HCT116 (cell line): ENCODE measurements at regions not wholly inside any gene's neighbourhood (a gene's known extent, or its start where the extent isn't known, plus 50 kb on each side); places are given as distances from the start of the nearest gene placed in this dataset.

Source experiments
- ATAC-seq: fragments of 200-7000 bp; cut with Tn5 transposase; 2 replicates; pipeline ENCODE4 v1.9.1; 2020; ENCODE audit warnings: mild to moderate bottlenecking, moderate library complexity
- BruUV-seq: library from RNA; stranded (reverse); fragments of 400-500 nt; replicated peaks from 2 replicates; lab custom pipeline; 2021; lab: Mats Ljungman, UMichigan
- CTCF ChIA-PET: fragments of 300-600 bp; sonication (Branson Sonifier 250); formaldehyde crosslinking; loops from one replicate; lab custom pipeline; 2021; ENCODE audit warnings: antibody characterized with exemption; lab: Charles Lee
- POLR2A ChIA-PET: fragments of 300-600, 350-600 bp; sonication (Branson Sonifier 250); formaldehyde crosslinking; loops from one replicate; lab custom pipeline; 2021; ENCODE audit warnings: antibody characterized with exemption; lab: Charles Lee
- RAD21 ChIA-PET, 2 experiments: fragments of 300-600 bp; sonication (Branson Sonifier 250); formaldehyde crosslinking; loops; one replicate each; lab custom pipeline; 2023; ENCODE audit warnings: low total read pairs in 2 of 2; ENCODE audit not compliant: uncharacterized antibody in 2 of 2, unreplicated experiment in 2 of 2, low non-redundant PET in 1 of 2; lab: Charles Lee
- DNase-seq: peaks from one replicate; pipeline ENCODE4 v3.0.0-alpha.2; 2010; ENCODE audit warnings: low read depth, low spot score
- H2AFZ ChIP-seq: fragments of 200-600 bp; shearing (Covaris generic), sonication (generic); 2 replicates; pipeline ENCODE4 v1.6.1; 2017; ENCODE audit warnings: low read depth, mixed run types, mixed read lengths, antibody characterized with exemption, low read length; ENCODE audit not compliant: poor library complexity, severe bottlenecking
- H3K27ac ChIP-seq: 2 replicates; pipeline ENCODE4 v1.5.1; 2012; ENCODE audit warnings: low read depth, low read length
- H3K27me3 ChIP-seq: fragments of 200-600 bp; sonication (generic); 2 replicates; pipeline ENCODE4 v1.6.1; 2016; ENCODE audit warnings: mixed run types, low read length, mixed read lengths; ENCODE audit not compliant: insufficient read depth
- H3K36me3 ChIP-seq, 2 experiments: fragments of 200-500 bp in 1 of 2; fragments of 200-600 bp in 1 of 2; sonication (Bioruptor generic) in 1 of 2; sonication (generic) in 1 of 2; 2 replicates each; pipeline versions ENCODE4 v1.5.1 to v1.6.1; 2014 to 2016; ENCODE audit warnings: low read length in 2 of 2, inconsistent platforms in 1 of 2, mixed read lengths in 1 of 2, mixed run types in 1 of 2; ENCODE audit not compliant: insufficient read depth in 2 of 2, control insufficient read depth in 1 of 2
- H3K4me1 ChIP-seq, 2 experiments: fragments of 200-600 bp in 1 of 2; sonication (generic) in 1 of 2; 2 replicates each; pipeline versions ENCODE4 v1.5.1 to v1.6.1; 2012 to 2017; ENCODE audit warnings: low read length in 2 of 2, inconsistent platforms in 1 of 2, mild to moderate bottlenecking in 1 of 2, mixed read lengths in 1 of 2, mixed run types in 1 of 2, moderate library complexity in 1 of 2; ENCODE audit not compliant: insufficient read depth in 2 of 2, control insufficient read depth in 1 of 2
- H3K4me2 ChIP-seq: fragments of 200-600 bp; sonication (generic); 2 replicates; pipeline ENCODE4 v1.6.1; 2017; ENCODE audit warnings: mixed run types, low read length, mixed read lengths
- H3K4me3 ChIP-seq, 2 experiments: fragments of 200-600 bp in 1 of 2; sonication (generic) in 1 of 2; replicated peaks in 1 of 2; 2 replicates each; pipeline ENCODE4 v1.5.1; 2011 to 2016; ENCODE audit warnings: low read length in 2 of 2, control low read depth in 1 of 2, low read depth in 1 of 2, mild to moderate bottlenecking in 1 of 2, mixed read lengths in 1 of 2, mixed run types in 1 of 2
- H3K79me2 ChIP-seq: fragments of 200-600 bp; sonication (generic); 2 replicates; pipeline ENCODE4 v1.6.1; 2017; ENCODE audit warnings: mild to moderate bottlenecking, mixed run types, low read length, moderate library complexity, mixed read lengths; ENCODE audit not compliant: insufficient read depth
- H3K9ac ChIP-seq: fragments of 200-600 bp; sonication (generic); 2 replicates; pipeline ENCODE4 v1.6.1; 2016; ENCODE audit warnings: low read length, mixed read lengths
- H3K9me2 ChIP-seq: fragments of 200-600 bp; sonication (generic), shearing (Covaris generic); 2 replicates; pipeline ENCODE4 v1.6.1; 2017; ENCODE audit warnings: mixed run types, mild to moderate bottlenecking, moderate library complexity; ENCODE audit not compliant: insufficient read depth
- H3K9me3 ChIP-seq, 2 experiments: fragments of 200-500 bp in 1 of 2; fragments of 200-600 bp in 1 of 2; sonication (Bioruptor generic) in 1 of 2; sonication (generic) in 1 of 2; 2 replicates each; pipeline ENCODE4 v1.6.1; 2014 to 2017; ENCODE audit warnings: low read length in 2 of 2, mixed read lengths in 2 of 2, inconsistent platforms in 1 of 2, low read depth in 1 of 2, mild to moderate bottlenecking in 1 of 2, mixed run types in 1 of 2, moderate library complexity in 1 of 2; ENCODE audit not compliant: control insufficient read depth in 1 of 2, insufficient read depth in 1 of 2
- H4K20me1 ChIP-seq: fragments of 200-600 bp; sonication (generic), shearing (Covaris generic); 2 replicates; pipeline ENCODE4 v1.6.1; 2017; ENCODE audit warnings: mixed run types, mild to moderate bottlenecking, moderate library complexity; ENCODE audit not compliant: insufficient read depth
- ATF3 ChIP-seq: IDR thresholded peaks from 2 replicates; pipeline ENCODE4 v1.6.1; 2012
- CBX3 ChIP-seq: IDR thresholded peaks from 2 replicates; pipeline ENCODE4 v1.6.1; 2012; ENCODE audit warnings: low read depth
- CEBPB ChIP-seq: IDR thresholded peaks from 2 replicates; pipeline ENCODE4 v1.6.1; 2012; ENCODE audit warnings: low read depth
- CTCF ChIP-seq, 3 experiments: fragments of 200-600 bp in 1 of 3; sonication (generic) in 1 of 3; IDR thresholded peaks in 2 of 3; conservative IDR thresholded peaks in 1 of 3; 2 replicates each; pipeline ENCODE4 v1.5.1; 2012 to 2017; ENCODE audit warnings: low read depth in 2 of 3, low read length in 2 of 3, antibody characterized with exemption in 1 of 3, borderline replicate concordance in 1 of 3, control low read depth in 1 of 3, mild to moderate bottlenecking in 1 of 3, mixed read lengths in 1 of 3, mixed run types in 1 of 3, moderate library complexity in 1 of 3; ENCODE audit not compliant: insufficient read depth in 1 of 3
- EGR1 ChIP-seq: IDR thresholded peaks from 2 replicates; pipeline ENCODE4 v1.6.1; 2012; ENCODE audit warnings: low read depth
- ELF1 ChIP-seq: IDR thresholded peaks from 2 replicates; pipeline ENCODE4 v1.6.1; 2012; ENCODE audit warnings: low read depth, borderline replicate concordance
- EZH2 ChIP-seq: fragments of 200-600 bp; sonication (generic); IDR thresholded peaks from 2 replicates; pipeline ENCODE4 v1.6.1; 2017; ENCODE audit warnings: antibody characterized with exemption, mixed run types
- EZH2phosphoT487 ChIP-seq: fragments of 200-600 bp; IDR thresholded peaks from 2 replicates; pipeline ENCODE4 v1.6.1; 2018; ENCODE audit warnings: antibody characterized with exemption, borderline replicate concordance
- FOSL1 ChIP-seq: IDR thresholded peaks from 2 replicates; pipeline ENCODE4 v1.6.1; 2012; ENCODE audit warnings: low read depth
- POLR2A ChIP-seq: IDR thresholded peaks from 2 replicates; pipeline ENCODE4 v1.7.0; 2011; ENCODE audit warnings: borderline replicate concordance; ENCODE audit not compliant: insufficient read depth, insufficient read length; ENCODE audit errors: extremely low read depth
- POLR2AphosphoS5 ChIP-seq: IDR thresholded peaks from 2 replicates; pipeline ENCODE4 v1.6.1; 2011; ENCODE audit warnings: mild to moderate bottlenecking, low read depth, low read length, moderate library complexity
- RAD21 ChIP-seq: IDR thresholded peaks from 2 replicates; pipeline ENCODE4 v1.6.1; 2012; ENCODE audit warnings: low read depth, mild to moderate bottlenecking
- REST ChIP-seq: IDR thresholded peaks from 2 replicates; pipeline ENCODE4 v1.6.1; 2012; ENCODE audit warnings: low read depth
- SIN3A ChIP-seq: IDR thresholded peaks from 2 replicates; pipeline ENCODE4 v1.6.1; 2012; ENCODE audit warnings: low read depth
- SP1 ChIP-seq: IDR thresholded peaks from 2 replicates; pipeline ENCODE4 v1.6.1; 2012; ENCODE audit warnings: low read depth
- TCF7L2 ChIP-seq: IDR thresholded peaks from 2 replicates; pipeline ENCODE4 v1.7.0; 2011; ENCODE audit warnings: borderline replicate concordance, inconsistent platforms; ENCODE audit not compliant: insufficient read depth, insufficient read length; ENCODE audit errors: extremely low read depth
- YY1 ChIP-seq: IDR thresholded peaks from 2 replicates; pipeline ENCODE4 v1.6.1; 2011; ENCODE audit warnings: low read length, low read depth, moderate library complexity, mild to moderate bottlenecking; ENCODE audit not compliant: insufficient replicate concordance; ENCODE audit errors: extremely low read depth
- ZBTB33 ChIP-seq: IDR thresholded peaks from 2 replicates; pipeline ENCODE4 v1.6.1; 2011; ENCODE audit warnings: mild to moderate bottlenecking, low read length, moderate library complexity; ENCODE audit not compliant: insufficient replicate concordance; ENCODE audit errors: extremely low read depth
- ZFX ChIP-seq: fragments of 450-650 bp; IDR thresholded peaks from 2 replicates; pipeline ENCODE4 v1.6.1; 2017
- ZNF274 ChIP-seq: fragments of 200-500 bp; sonication (Bioruptor generic); IDR thresholded peaks from 2 replicates; pipeline ENCODE4 v1.6.1; 2014; ENCODE audit warnings: mild to moderate bottlenecking, low read depth, low read length, inconsistent platforms
- intact Hi-C: fragments of 100-400 bp; cut with micrococcal nuclease; formaldehyde crosslinking; loops from 2 replicates; pipeline ENCODE4 v1.10.0; 2022

- Histone ChIP-seq H3K27me3 (no peaks in the 10 kb centered on the region), H3K9ac (no peak overlapping the region), H3K4me1 (no peaks in the 10 kb centered on the region), H3K9me3 (no peaks in the 10 kb centered on the region), H3K9me2 (no peaks in the 10 kb centered on the region), H3K4me3 (no peak overlapping the region), H3K4me2 (no peak overlapping the region), H3K36me3 (no peaks in the 10 kb centered on the region), H2AFZ (no peak overlapping the region), H3K27ac (no peak overlapping the region), H4K20me1 (no peaks in the 10 kb centered on the region), H3K79me2 (no peaks in the 10 kb centered on the region)
- DNase-seq (no peak), ATAC-seq (no peak)
- ChIA-PET RAD21 (no interaction called here), CTCF (no interaction called here), POLR2A (no interaction called here)
- no peak for TF ChIP-seq EZH2phosphoT487
- no peak for TF ChIP-seq POLR2A
- TF ChIP-seq ATF3: no peak
- no peak for TF ChIP-seq ZBTB33
- no peak for TF ChIP-seq POLR2AphosphoS5
- no peak for TF ChIP-seq YY1
- TF ChIP-seq ZFX: no peak
- no peak for TF ChIP-seq TCF7L2
- TF ChIP-seq RAD21: no peak
- no peak for TF ChIP-seq CBX3
- TF ChIP-seq REST: no peak
- no peak for TF ChIP-seq SIN3A
- no peak for TF ChIP-seq SP1
- TF ChIP-seq ELF1: no peak
- TF ChIP-seq ZNF274: no peak
- no peak for TF ChIP-seq EGR1
- no peak for TF ChIP-seq FOSL1
- no peak for TF ChIP-seq CTCF (IDR thresholded peaks at IDR 0.05 in 2 of 3, conservative IDR thresholded peaks at IDR 0.05 in 1 of 3; ENCODE audit: borderline replicate concordance in 1 of 3, insufficient read depth in 1 of 3, low read depth in 2 of 3, low read length in 2 of 3)
- no peak for TF ChIP-seq EZH2
- no peak for TF ChIP-seq CEBPB
- BruUV-seq: no TSS peak
- intact Hi-C loops: no loop called here
Observed at GRCh38 chr6:118740372-118740771, 89.0 kb upstream of the CEP85L start.
